WTC11 (cell line): ENCODE measurements at regions not wholly inside any gene's neighbourhood (a gene's known extent, or its start where the extent isn't known, plus 50 kb on each side); places are given as distances from the start of the nearest gene placed in this dataset.

Experiments used
- CREM ChIP-seq: sonication (generic); formaldehyde crosslinking; IDR thresholded peaks from 2 replicates; pipeline ENCODE4 v1.8.1; 2022; ENCODE audit warnings: mild to moderate bottlenecking, missing genetic modification reagents, moderate library complexity
- CTCF ChIP-seq: fragments of 200-600 bp; IDR thresholded peaks from 2 replicates; pipeline ENCODE4 v1.8.0; 2022; ENCODE audit warnings: antibody characterized with exemption
- SMAD4 ChIP-seq: sonication (generic); formaldehyde crosslinking; IDR thresholded peaks from 2 replicates; pipeline ENCODE4 v1.8.0; 2022; ENCODE audit warnings: mild to moderate bottlenecking, missing genetic modification reagents
- TCF7 ChIP-seq: sonication (generic); formaldehyde crosslinking; IDR thresholded peaks from 2 replicates; pipeline ENCODE4 v1.8.0; 2022; ENCODE audit warnings: mild to moderate bottlenecking, low read depth, missing genetic modification reagents, moderate library complexity
- TF ChIP-seq, protein P1 (sequence below): sonication (generic); formaldehyde crosslinking; conservative IDR thresholded peaks from 2 replicates; pipeline ENCODE4 v1.8.1; 2022; ENCODE audit warnings: mild to moderate bottlenecking, missing genetic modification reagents
- TF ChIP-seq, protein P2 (sequence below): sonication (generic); formaldehyde crosslinking; IDR thresholded peaks from 2 replicates; pipeline ENCODE4 v1.8.1; 2023; ENCODE audit warnings: mild to moderate bottlenecking, missing genetic modification reagents, moderate library complexity

- TF ChIP-seq CTCF (no peak), SMAD4 (no peak), CREM (CRISPR knock-in tag) (no peak), TCF7 (CRISPR knock-in tag) (no peak)
- TF ChIP-seq, protein P1, sequence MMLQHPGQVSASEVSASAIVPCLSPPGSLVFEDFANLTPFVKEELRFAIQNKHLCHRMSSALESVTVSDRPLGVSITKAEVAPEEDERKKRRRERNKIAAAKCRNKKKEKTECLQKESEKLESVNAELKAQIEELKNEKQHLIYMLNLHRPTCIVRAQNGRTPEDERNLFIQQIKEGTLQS (CRISPR knock-in tag): no peak
- TF ChIP-seq, protein P2, sequence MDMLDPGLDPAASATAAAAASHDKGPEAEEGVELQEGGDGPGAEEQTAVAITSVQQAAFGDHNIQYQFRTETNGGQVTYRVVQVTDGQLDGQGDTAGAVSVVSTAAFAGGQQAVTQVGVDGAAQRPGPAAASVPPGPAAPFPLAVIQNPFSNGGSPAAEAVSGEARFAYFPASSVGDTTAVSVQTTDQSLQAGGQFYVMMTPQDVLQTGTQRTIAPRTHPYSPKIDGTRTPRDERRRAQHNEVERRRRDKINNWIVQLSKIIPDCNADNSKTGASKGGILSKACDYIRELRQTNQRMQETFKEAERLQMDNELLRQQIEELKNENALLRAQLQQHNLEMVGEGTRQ (CRISPR knock-in tag): no peak
These were observed 82.8 kb upstream of the TMEM18 start for GRCh38 chr2:760001-760400.
